Uterus (tissue), 2 donors: ENCODE measurements at regions not wholly inside any gene's neighbourhood (a gene's known extent, or its start where the extent isn't known, plus 50 kb on each side); places are given as distances from the start of the nearest gene placed in this dataset.
"Not testable (repeated sequence)": the region's sequence is repeated elsewhere in the genome, so short reads cannot be mapped to it uniquely, and the experiment has no call there.

Experiments used
- CTCF ChIP-seq, 4 experiments: fragments of 200-600 bp in 2 of 4; fragments of 450-650 bp in 2 of 4; sonication (generic) in 2 of 4; IDR thresholded peaks; one replicate each; pipeline ENCODE4 v1.5.1; 2016 to 2019; ENCODE audit warnings: antibody characterized with exemption in 4 of 4, mild to moderate bottlenecking in 2 of 4, moderate library complexity in 1 of 4
- POLR2A ChIP-seq, 2 donors: fragments of 450-650 bp; IDR thresholded peaks; one replicate each; pipeline ENCODE4 v1.6.1; 2016; ENCODE audit warnings: antibody characterized with exemption in 2 of 2, mild to moderate bottlenecking in 1 of 2, moderate library complexity in 1 of 2

GRCh38 chr15:30690153-30690552 lies 64.2 kb downstream of the ARHGAP11B start:
- TF ChIP-seq CTCF, POLR2A (IDR thresholded peaks at IDR 0.05): not testable (repeated sequence)
